DOHH2 (cell line): ENCODE measurements at regions not wholly inside any gene's neighbourhood (a gene's known extent, or its start where the extent isn't known, plus 50 kb on each side); places are given as distances from the start of the nearest gene placed in this dataset.

Source experiments
- EZH2phosphoT487 ChIP-seq: fragments of 200-600 bp; sonication (generic); IDR thresholded peaks from 2 replicates; pipeline ENCODE4 v1.6.1; 2017; ENCODE audit warnings: borderline replicate concordance, mild to moderate bottlenecking, antibody characterized with exemption, low read length, moderate library complexity, mixed read lengths
- TF ChIP-seq, protein P1 (sequence below): fragments of 200-600 bp; sonication (generic); IDR thresholded peaks from one replicate; pipeline ENCODE4 v1.5.1; 2014; ENCODE audit warnings: antibody characterized with exemption, mild to moderate bottlenecking, low read depth, low read length; ENCODE audit not compliant: poor library complexity, severe bottlenecking

DNA sequence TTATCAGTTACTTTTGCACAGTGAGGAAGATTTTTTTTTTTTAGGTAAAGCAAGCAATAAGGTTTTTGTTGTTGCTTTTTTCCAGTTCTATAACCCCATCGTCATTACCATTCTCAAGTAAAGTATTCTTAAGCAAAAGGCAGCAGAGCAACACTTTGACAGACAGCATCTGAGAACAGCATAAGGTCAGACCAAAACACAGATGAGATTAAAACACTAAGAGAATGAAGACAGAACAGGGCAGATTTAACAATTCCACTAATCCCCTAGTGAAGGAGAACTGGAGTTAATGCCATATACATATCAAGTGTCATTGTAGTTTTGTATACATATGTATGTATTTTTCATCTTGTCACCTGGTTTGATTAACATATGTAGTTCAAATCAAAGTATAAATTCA is 290.2 kb downstream of the METTL4 start:
- TF ChIP-seq, protein P1, sequence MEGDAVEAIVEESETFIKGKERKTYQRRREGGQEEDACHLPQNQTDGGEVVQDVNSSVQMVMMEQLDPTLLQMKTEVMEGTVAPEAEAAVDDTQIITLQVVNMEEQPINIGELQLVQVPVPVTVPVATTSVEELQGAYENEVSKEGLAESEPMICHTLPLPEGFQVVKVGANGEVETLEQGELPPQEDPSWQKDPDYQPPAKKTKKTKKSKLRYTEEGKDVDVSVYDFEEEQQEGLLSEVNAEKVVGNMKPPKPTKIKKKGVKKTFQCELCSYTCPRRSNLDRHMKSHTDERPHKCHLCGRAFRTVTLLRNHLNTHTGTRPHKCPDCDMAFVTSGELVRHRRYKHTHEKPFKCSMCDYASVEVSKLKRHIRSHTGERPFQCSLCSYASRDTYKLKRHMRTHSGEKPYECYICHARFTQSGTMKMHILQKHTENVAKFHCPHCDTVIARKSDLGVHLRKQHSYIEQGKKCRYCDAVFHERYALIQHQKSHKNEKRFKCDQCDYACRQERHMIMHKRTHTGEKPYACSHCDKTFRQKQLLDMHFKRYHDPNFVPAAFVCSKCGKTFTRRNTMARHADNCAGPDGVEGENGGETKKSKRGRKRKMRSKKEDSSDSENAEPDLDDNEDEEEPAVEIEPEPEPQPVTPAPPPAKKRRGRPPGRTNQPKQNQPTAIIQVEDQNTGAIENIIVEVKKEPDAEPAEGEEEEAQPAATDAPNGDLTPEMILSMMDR = no peak
- no peak for TF ChIP-seq EZH2phosphoT487
